HepG2 (cell line): ENCODE measurements at regions not wholly inside any gene's neighbourhood (a gene's known extent, or its start where the extent isn't known, plus 50 kb on each side); places are given as distances from the start of the nearest gene placed in this dataset.
A peak's percentile ranks its signal among the peaks of the same experiment; 100 is the strongest.
"Not testable (repeated sequence)": the region's sequence is repeated elsewhere in the genome, so short reads cannot be mapped to it uniquely, and the experiment has no call there.

Source experiments
- ATAC-seq: fragments of 200-7000 bp; cut with Tn5 transposase; 3 replicates; pipeline ENCODE4 v1.9.1; 2020; ENCODE audit warnings: mild to moderate bottlenecking, moderate library complexity
- BruUV-seq: library from RNA; stranded (reverse); fragments of 400-500 nt; replicated peaks from 2 replicates; lab custom pipeline; 2021; lab: Mats Ljungman, UMichigan
- CTCF ChIA-PET: fragments of 300-600 bp; formaldehyde crosslinking; extraction: SDS; loops from one replicate; lab custom pipeline; 2021; ENCODE audit warnings: low total read pairs, inconsistent platforms, low intra/inter-chr PET ratio; lab: Yijun Ruan, JAX
- POLR2A ChIA-PET: fragments of 350-600 bp; sonication (Branson Sonifier 250); formaldehyde crosslinking; loops from one replicate; lab custom pipeline; 2020; ENCODE audit warnings: antibody characterized with exemption, inconsistent platforms; lab: Yijun Ruan, JAX
- DNase-seq: peaks from one replicate; pipeline ENCODE4 v3.0.0-alpha.2; 2015; ENCODE audit warnings: low spot score
- FAIRE-seq: peaks from 3 replicates; lab custom pipeline; 2011; peaks lifted over from hg19 to GRCh38; lab: Jason Lieb, UNC
- H2AFZ ChIP-seq: one replicate; pipeline ENCODE4 v1.6.1; 2011; ENCODE audit warnings: low read length, inconsistent platforms
- H3K27ac ChIP-seq: fragments of 300-600 bp; 3 replicates; pipeline ENCODE4 v1.8.0; 2011; ENCODE audit warnings: mixed run types, mild to moderate bottlenecking, mixed read lengths, low read length, inconsistent platforms; ENCODE audit not compliant: insufficient read depth; ENCODE audit errors: extremely low read length
- H3K27me3 ChIP-seq, 2 experiments: fragments of 200-600 bp in 1 of 2; 2 replicates in 1 of 2; 3 replicates in 1 of 2; pipeline versions ENCODE4 v1.6.0 to v1.8.0; 2011; ENCODE audit warnings: low read length in 2 of 2, mild to moderate bottlenecking in 2 of 2, moderate library complexity in 2 of 2, inconsistent platforms in 1 of 2; ENCODE audit not compliant: insufficient read depth in 2 of 2, control insufficient read depth in 1 of 2
- H3K36me3 ChIP-seq, 2 experiments: fragments of 200-600 bp in 1 of 2; replicated peaks in 1 of 2; 2 replicates in 1 of 2; 3 replicates in 1 of 2; pipeline versions ENCODE4 v1.5.1 to v1.8.0; 2011; ENCODE audit warnings: low read length in 2 of 2, inconsistent platforms in 1 of 2; ENCODE audit not compliant: insufficient read depth in 2 of 2, control insufficient read depth in 1 of 2
- H3K4me1 ChIP-seq: 2 replicates; pipeline ENCODE4 v1.5.1; 2012; ENCODE audit warnings: low read length, inconsistent platforms; ENCODE audit not compliant: insufficient read depth
- H3K4me2 ChIP-seq: 2 replicates; pipeline ENCODE4 v1.6.0; 2011; ENCODE audit warnings: low read depth, low read length, inconsistent platforms
- H3K4me3 ChIP-seq, 3 experiments: fragments of 200-600 bp in 1 of 3; sonication (generic), shearing (Covaris generic) in 1 of 3; replicated peaks in 1 of 3; 2 replicates each; pipeline ENCODE4 v1.5.1; 2011 to 2016; ENCODE audit warnings: low read length in 3 of 3, inconsistent platforms in 2 of 3, low read depth in 2 of 3, mild to moderate bottlenecking in 2 of 3, control low read depth in 1 of 3, mixed read lengths in 1 of 3; ENCODE audit not compliant: insufficient read depth in 1 of 3
- H3K79me2 ChIP-seq: one replicate; pipeline ENCODE4 v1.6.1; 2011; ENCODE audit warnings: low read length, inconsistent platforms; ENCODE audit not compliant: insufficient read depth
- H3K9ac ChIP-seq: 2 replicates; pipeline ENCODE4 v1.6.0; 2011; ENCODE audit warnings: mild to moderate bottlenecking, low read depth, low read length, inconsistent platforms; ENCODE audit not compliant: insufficient read depth
- H3K9me3 ChIP-seq: 2 replicates; pipeline ENCODE4 v1.5.1; 2012; ENCODE audit warnings: mild to moderate bottlenecking, low read length
- H4K20me1 ChIP-seq: 2 replicates; pipeline ENCODE4 v1.6.0; 2011; ENCODE audit warnings: inconsistent platforms, mild to moderate bottlenecking, low read length, moderate library complexity; ENCODE audit not compliant: insufficient read depth
- MAFF ChIP-seq: IDR thresholded peaks from 2 replicates; pipeline ENCODE4 v1.6.1; 2011; ENCODE audit warnings: low read depth, low read length, improper control_type of control experiment
- MAFK ChIP-seq, 2 experiments: IDR thresholded peaks in 1 of 2; conservative IDR thresholded peaks in 1 of 2; 2 replicates each; pipeline ENCODE4 v1.6.1; 2011; ENCODE audit warnings: improper control_type of control experiment in 2 of 2, low read length in 2 of 2
- ZNF121 ChIP-seq: sonication (generic); formaldehyde crosslinking; IDR thresholded peaks from 2 replicates; pipeline ENCODE4 v1.5.0; 2020; ENCODE audit warnings: mild to moderate bottlenecking, missing genetic modification reagents
- WGBS: methylation state at CpG from one replicate; pipeline ENCODE4 v1.1.6; 2017; ENCODE audit warnings: low lambda C conversion rate; 5-methylcytosine and 5-hydroxymethylcytosine counted together
- in situ Hi-C: cut with HindIII; loops from 2 replicates; pipeline ENCODE4 v1.10.0; 2017; ENCODE audit warnings: low pct_unique_long_range_greater_than_20kb; ENCODE audit not compliant: extremely low pct_ligation_motif_present
- intact Hi-C: fragments of 100-400 bp; cut with micrococcal nuclease; formaldehyde crosslinking; loops from one replicate; pipeline ENCODE4 v1.10.0; 2022; ENCODE audit not compliant: unreplicated experiment

- H3K36me3 ChIP-seq, H3K4me3 ChIP-seq, CTCF ChIA-PET, H3K4me1 ChIP-seq, H3K27ac ChIP-seq, BruUV-seq, FAIRE-seq, H4K20me1 ChIP-seq, POLR2A ChIA-PET, H3K4me2 ChIP-seq, ATAC-seq, H3K9ac ChIP-seq, H3K79me2 ChIP-seq, intact Hi-C loops, H3K27me3 ChIP-seq, in situ Hi-C loops, H2AFZ ChIP-seq, DNase-seq: not testable (repeated sequence)
- H3K9me3 ChIP-seq: peaks cover 36% of the 10 kb centered on the region
- WGBS: 25% methylated on average over 3 of the region's 3 CpGs
Measured at GRCh38 chr20:29089409-29089808, 2168.1 kb upstream of the DEFB115 start.

DNA sequence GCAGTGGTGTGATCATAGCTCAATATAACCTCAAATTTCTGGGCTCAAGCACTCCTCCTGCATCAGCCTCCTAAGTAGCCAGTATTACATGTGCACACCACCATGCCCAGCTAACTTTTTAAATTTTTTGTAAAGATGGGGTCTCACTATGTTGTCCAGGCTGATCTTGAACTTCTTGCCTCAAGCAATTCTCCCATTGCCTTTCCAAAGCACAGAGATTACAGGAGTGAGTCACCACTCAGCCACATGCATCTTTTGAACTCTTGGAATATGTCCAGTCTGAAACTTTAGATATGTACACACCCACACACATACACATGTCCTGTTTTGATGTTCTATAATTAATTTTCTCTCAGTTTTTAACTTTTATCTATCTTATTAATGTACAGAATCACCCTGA lies 2163.5 kb upstream of the DEFB115 start:
- H3K27me3 ChIP-seq, H3K36me3 ChIP-seq, CTCF ChIA-PET, DNase-seq, H3K4me3 ChIP-seq, H3K79me2 ChIP-seq, intact Hi-C loops, H3K9ac ChIP-seq, H3K27ac ChIP-seq, H3K4me2 ChIP-seq, in situ Hi-C loops, BruUV-seq, POLR2A ChIA-PET, ATAC-seq, H4K20me1 ChIP-seq, FAIRE-seq, H2AFZ ChIP-seq, H3K4me1 ChIP-seq: not testable (repeated sequence)
- peaks cover 16% of the 10 kb centered on the region; the same call in 1 of the 2 replicates for H3K9me3 ChIP-seq
- TF ChIP-seq ZNF121: peak; percentile 13; the same call in 1 of the 2 replicates

DNA sequence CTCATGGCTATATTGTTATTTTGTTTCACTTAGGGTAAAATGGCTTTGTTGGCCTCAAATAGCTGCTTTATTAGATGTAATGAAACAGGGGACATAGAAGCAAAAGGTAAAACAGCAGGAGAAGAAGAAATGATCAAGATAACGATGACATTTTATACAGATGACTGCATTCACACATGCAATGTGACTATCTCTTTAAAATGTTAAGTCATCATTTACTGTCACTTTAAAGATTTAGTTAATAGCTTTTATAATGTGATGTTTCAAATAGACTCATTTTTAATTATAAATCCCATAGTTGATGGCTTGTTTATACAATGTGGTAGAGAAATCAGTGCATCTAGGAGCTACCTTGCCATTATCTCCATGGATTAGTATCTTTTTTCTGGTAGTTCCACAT lies 2160.8 kb upstream of the DEFB115 start:
- BruUV-seq, H2AFZ ChIP-seq, in situ Hi-C loops, POLR2A ChIA-PET, H3K79me2 ChIP-seq, H3K4me2 ChIP-seq, H4K20me1 ChIP-seq, intact Hi-C loops, H3K27ac ChIP-seq, H3K9ac ChIP-seq, DNase-seq, ATAC-seq, H3K4me1 ChIP-seq, CTCF ChIA-PET, H3K27me3 ChIP-seq, FAIRE-seq: not testable (repeated sequence)
- 49% methylated on average over 1 of the region's 1 CpG for WGBS
- TF ChIP-seq MAFF (peak; percentile 57), MAFK (conservative IDR thresholded peaks at IDR 0.05 in 1 of 2, IDR thresholded peaks at IDR 0.05 in 1 of 2; ENCODE audit: low read length in 2 of 2) (peak; percentile 51 to 59; a peak in 2 of 4 replicates)
- TF ChIP-seq, all 625 proteins: peak for 2; not testable (repeated sequence) for 623
- not testable (repeated sequence) for H3K9me3 ChIP-seq, H3K4me3 ChIP-seq, H3K36me3 ChIP-seq

DNA sequence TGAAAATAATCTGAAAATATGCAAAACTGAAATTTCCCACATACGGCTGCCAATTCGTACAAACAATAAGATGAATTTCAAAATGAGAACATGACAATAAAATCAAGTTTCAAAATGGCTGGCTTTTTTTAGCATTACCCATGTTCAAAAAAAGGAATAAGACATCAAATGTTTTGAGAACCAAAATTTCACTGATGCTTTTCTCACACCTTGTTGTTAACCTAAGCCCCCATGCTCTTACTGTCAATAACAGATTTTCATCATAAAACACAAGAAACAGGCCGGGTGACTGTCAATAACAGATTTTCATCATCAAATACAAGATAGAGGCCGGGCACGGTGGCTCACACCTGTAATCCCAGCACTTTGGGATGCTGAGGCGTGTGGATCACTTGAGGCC lies 2149.6 kb upstream of the DEFB115 start:
- H3K36me3 ChIP-seq, POLR2A ChIA-PET, DNase-seq, intact Hi-C loops, H3K79me2 ChIP-seq, in situ Hi-C loops, H3K9ac ChIP-seq, H3K4me1 ChIP-seq, H3K4me2 ChIP-seq, CTCF ChIA-PET, H4K20me1 ChIP-seq, FAIRE-seq, H3K27me3 ChIP-seq, H2AFZ ChIP-seq, H3K4me3 ChIP-seq, ATAC-seq, H3K27ac ChIP-seq, BruUV-seq: not testable (repeated sequence)
- peaks cover 24% of the 10 kb centered on the region for H3K9me3 ChIP-seq
- WGBS: 44% methylated on average over 6 of the region's 6 CpGs
